GM21619 (cell line): ENCODE measurements at regions not wholly inside any gene's neighbourhood (a gene's known extent, or its start where the extent isn't known, plus 50 kb on each side); places are given as distances from the start of the nearest gene placed in this dataset.

Source experiments
- ATAC-seq: cut with Tn5 transposase; IDR thresholded peaks from one replicate; pipeline ENCODE4 v1.9.1; 2021; ENCODE audit not compliant: unreplicated experiment

DNA sequence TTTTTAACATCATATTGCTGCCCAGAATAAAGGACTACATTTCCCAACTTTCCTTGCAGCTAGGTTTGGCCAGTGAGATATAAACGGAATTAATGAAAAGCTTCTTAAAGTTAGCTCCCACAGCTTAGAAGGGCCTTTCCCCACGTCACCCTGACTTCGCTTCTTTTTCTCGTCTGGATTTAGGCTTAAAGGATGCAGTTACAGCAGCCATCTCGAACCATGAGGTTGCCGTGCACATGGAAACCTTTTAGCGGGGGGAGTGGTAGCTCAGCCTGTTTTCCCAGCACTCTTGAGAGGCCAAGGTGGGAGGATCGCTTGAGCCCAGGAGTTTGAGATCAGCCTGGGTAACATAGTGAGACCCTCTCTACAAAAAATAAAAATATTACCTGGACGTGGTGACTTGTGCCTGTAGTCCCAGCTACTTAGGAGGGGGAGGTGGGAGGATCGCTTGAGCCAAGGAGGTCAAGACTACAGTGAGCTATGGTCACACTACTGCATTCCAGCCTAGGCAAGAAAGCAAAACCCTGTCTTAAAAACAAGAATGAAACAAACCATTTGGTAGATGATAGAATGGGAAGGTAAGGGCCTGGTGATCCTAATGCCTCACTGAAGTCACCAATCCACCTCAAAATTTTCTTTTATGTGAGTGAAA lies 64.3 kb upstream of the C1GALT1 start:
- no peak for ATAC-seq

DNA sequence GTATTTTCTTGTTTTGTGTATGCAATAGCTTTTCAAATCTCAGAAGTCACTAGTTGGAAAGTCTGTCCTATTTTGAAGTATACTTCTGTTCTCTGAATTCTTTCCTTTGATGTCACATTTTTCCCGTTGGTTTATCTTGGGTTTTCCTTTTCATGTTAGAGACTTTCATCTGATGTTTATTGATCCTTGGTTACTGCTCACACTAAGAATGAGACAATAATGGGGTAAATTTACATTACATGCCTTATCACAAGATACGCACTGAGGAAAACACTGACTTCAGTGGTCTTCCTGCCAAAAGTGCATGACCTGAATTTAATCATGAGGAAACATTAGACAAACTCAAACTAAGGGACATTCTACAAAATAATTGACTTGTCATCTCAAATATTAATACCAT lies 63.5 kb upstream of the C1GALT1 start:
- ATAC-seq = no peak

DNA sequence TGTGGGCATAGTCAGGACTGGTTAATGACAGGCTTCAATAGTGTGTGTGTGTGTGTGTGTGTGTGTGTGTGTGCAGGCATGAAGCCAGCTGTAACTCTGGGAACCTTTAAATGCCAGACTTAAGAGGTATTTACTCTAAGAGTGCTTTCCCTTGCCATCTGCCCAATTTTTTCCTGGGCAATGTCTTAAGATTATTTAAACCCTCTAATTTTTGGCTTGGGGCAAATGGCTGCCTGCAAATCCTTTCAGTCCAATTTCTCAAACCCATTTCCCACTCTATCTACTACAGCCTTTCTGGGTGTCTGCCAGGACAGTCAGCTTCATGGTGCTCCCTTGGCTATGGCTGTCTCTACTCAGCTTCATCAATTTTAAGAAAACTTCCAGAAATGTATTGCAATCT lies 62.6 kb upstream of the C1GALT1 start:
- ATAC-seq = no peak

DNA sequence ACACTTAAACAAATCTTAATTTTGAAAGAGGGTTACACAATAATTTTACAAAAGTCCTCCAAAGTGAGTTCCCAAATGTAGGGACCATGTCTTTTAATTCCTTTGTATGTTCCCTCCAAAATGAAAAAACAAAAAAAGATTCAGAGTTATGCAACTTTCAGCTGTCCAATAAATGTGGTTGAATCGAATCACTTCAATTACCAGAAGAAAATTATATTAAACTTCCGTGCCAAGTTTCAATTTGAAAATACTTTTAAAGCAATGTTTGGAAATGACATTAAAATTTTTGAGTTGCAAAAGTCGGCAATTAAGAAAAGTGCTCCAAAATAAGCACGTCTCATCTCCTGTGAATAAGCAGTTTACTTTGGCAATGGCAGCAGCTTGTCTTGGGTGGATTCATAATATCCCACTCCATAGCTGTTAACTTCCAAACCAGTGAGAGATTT lies 60.3 kb upstream of the C1GALT1 start:
- ATAC-seq = no peak

- no peak for ATAC-seq
These were observed 59.6 kb upstream of the C1GALT1 start for GRCh38 chr7:7122701-7123281.

GRCh38 chr7:7125963-7126362 lies 56.4 kb upstream of the C1GALT1 start:
- ATAC-seq = no peak

DNA sequence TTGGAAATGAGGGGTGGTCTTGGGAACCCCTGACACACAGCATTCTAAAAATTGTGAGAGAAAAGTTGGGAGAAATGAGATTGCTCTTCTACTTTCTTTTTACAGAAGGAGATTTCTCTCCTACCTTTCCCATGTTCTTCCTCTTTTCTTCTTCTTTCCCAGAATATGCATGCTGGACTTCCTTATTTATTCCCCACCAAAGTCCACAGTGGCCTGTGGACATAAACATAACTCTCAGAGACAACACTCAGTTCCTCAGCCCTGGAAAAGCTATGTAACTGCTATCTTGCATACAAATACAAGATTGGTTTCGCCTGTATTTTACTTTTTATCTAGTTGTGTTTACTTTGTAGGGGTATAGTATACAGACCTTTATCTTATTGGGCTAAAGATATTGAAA lies 54.6 kb upstream of the C1GALT1 start:
- ATAC-seq = no peak

- no peak for ATAC-seq
These were observed 53.0 kb upstream of the C1GALT1 start for GRCh38 chr7:7129381-7129780.

DNA sequence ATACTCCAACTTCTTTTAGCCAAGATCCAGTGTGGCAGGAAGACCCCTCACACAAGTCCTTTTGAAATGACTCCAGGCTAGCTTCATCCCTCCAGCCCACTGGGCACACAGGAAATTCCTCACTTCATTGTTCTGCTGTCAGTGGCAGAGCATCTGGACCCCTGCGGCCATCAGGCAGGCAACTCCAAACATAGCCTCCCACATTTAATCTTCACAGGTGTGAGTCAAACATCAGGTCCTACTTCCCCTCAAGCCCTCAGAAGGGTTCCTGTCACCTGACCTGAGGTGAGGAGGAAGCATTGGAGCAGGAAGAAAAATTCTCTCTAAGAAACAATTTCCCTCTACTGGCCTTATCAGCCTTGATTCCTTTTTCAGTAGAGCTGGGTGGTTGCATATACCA lies 51.1 kb upstream of the C1GALT1 start:
- ATAC-seq = no peak
